ENCODE measurements at regions not wholly inside any gene's neighbourhood (a gene's known extent, or its start where the extent isn't known, plus 50 kb on each side); places are given as distances from the start of the nearest gene placed in this dataset.

DNA sequence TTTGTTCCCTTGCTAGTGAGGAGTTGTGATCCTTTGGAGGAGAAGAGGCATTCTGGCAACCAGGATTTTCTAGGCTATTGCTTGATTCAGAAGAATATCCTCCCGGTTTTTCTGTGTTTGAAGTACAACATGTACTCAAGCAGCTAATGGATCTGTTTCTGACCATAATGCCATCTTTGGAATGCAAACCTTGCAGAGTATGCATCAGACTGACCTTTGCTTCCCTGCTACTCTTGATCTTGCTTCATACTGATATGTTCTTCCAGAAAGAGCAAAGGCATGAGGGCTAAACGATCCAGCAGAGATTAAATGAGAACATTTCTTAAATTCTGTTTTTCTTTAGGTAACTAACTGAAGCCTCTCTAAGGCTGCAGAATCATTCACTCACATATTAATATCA is 265.4 kb upstream of the SLC7A11 start:
- H3K4me3 ChIP-seq (ENCODE audit: low read depth, low read length), result no peak overlapping the region
- no peak for DNase-seq (ENCODE audit: low read depth)
- no peak for TF ChIP-seq MYC (IDR thresholded peaks at IDR 0.05; ENCODE audit: low read depth, low read length)
- TF ChIP-seq, protein P1, sequence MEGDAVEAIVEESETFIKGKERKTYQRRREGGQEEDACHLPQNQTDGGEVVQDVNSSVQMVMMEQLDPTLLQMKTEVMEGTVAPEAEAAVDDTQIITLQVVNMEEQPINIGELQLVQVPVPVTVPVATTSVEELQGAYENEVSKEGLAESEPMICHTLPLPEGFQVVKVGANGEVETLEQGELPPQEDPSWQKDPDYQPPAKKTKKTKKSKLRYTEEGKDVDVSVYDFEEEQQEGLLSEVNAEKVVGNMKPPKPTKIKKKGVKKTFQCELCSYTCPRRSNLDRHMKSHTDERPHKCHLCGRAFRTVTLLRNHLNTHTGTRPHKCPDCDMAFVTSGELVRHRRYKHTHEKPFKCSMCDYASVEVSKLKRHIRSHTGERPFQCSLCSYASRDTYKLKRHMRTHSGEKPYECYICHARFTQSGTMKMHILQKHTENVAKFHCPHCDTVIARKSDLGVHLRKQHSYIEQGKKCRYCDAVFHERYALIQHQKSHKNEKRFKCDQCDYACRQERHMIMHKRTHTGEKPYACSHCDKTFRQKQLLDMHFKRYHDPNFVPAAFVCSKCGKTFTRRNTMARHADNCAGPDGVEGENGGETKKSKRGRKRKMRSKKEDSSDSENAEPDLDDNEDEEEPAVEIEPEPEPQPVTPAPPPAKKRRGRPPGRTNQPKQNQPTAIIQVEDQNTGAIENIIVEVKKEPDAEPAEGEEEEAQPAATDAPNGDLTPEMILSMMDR (IDR thresholded peaks at IDR 0.05; ENCODE audit: low read depth, low read length), result no peak

DNA sequence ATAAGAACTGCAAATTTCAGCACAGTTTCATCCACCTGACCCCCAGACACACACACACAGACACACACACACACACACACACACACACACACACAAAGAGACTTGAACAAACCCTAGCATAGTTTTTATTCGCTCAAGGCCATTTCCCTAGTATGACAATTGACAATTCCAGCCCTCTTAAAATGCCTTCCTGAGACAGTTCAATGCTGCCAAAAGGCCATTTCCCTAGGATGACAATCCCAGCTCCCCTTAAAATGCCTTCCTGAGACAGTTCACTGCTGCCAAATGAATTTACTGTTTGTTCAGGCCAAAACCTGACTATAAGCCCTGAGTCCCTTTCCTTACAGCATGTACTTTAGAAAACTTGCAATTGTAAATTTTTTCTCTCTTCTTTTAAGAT is 259.5 kb upstream of the SLC7A11 start:
- H3K4me3 ChIP-seq (ENCODE audit: low read depth, low read length), result no peak overlapping the region
- TF ChIP-seq, protein P2, sequence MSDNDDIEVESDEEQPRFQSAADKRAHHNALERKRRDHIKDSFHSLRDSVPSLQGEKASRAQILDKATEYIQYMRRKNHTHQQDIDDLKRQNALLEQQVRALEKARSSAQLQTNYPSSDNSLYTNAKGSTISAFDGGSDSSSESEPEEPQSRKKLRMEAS (IDR thresholded peaks at IDR 0.05; ENCODE audit: low read depth, low read length), result no peak
- TF ChIP-seq MYC (IDR thresholded peaks at IDR 0.05; ENCODE audit: low read depth, low read length) (no peak), POLR2A (IDR thresholded peaks at IDR 0.05; ENCODE audit: extremely low read depth, insufficient read length) (no peak)
- TF ChIP-seq, protein P1 (IDR thresholded peaks at IDR 0.05; ENCODE audit: low read depth, low read length), result no peak
- DNase-seq (ENCODE audit: low read depth), result no peak

DNA sequence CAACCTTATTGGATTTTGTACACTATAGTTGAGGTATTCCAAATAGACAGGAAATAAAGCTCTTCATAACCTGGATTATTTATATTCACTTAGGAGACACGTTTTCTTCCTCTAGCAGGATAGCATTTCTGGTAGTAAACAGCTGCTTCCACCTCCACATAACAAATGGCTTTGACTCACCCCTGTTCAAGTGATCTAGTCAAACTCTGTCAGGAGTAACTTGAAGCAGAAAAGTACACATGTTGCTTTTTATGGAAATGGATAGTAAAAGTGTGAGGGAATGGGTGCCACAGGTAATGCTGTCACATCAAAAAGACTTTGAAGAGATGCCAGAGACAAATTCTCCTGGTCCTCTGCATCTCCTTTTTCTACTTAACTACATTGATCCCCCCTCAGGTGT is 258.7 kb upstream of the SLC7A11 start:
- no peak for DNase-seq (ENCODE audit: low read depth)
- H3K4me3 ChIP-seq (ENCODE audit: low read depth, low read length), result no peak overlapping the region
- TF ChIP-seq, protein P2 (IDR thresholded peaks at IDR 0.05; ENCODE audit: low read depth, low read length), result no peak
- TF ChIP-seq MYC (IDR thresholded peaks at IDR 0.05; ENCODE audit: low read depth, low read length), result no peak
- no peak for TF ChIP-seq POLR2A (IDR thresholded peaks at IDR 0.05; ENCODE audit: extremely low read depth, insufficient read length)
- TF ChIP-seq, protein P1 (IDR thresholded peaks at IDR 0.05; ENCODE audit: low read depth, low read length), result no peak

DNA sequence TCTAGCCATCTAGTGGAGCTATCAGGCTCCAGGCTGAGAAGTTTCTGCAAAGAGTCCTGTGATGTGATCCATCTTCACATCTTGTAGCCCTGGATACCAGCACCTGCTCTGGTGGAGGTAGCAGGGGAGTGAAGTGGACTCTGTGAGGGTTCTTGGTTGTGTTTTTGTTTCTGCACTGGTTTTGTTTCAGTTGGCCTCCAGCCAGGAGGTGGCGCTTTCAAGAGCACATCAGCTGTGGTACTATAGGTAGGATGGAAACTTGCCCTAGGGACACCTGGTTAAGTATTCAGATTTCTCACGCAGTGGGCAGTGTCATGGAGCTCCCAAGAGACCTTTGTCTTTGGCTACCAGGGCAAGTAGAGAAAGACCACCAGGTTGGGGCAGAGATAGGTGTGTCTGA is 257.5 kb upstream of the SLC7A11 start:
- no peak for DNase-seq (ENCODE audit: low read depth)
- TF ChIP-seq, protein P1 (IDR thresholded peaks at IDR 0.05; ENCODE audit: low read depth, low read length), result no peak
- TF ChIP-seq, protein P2 (IDR thresholded peaks at IDR 0.05; ENCODE audit: low read depth, low read length), result no peak
- no peak for TF ChIP-seq MYC (IDR thresholded peaks at IDR 0.05; ENCODE audit: low read depth, low read length)
- no peak for TF ChIP-seq POLR2A (IDR thresholded peaks at IDR 0.05; ENCODE audit: extremely low read depth, insufficient read length)
- H3K4me3 ChIP-seq (ENCODE audit: low read depth, low read length), result no peak overlapping the region

DNA sequence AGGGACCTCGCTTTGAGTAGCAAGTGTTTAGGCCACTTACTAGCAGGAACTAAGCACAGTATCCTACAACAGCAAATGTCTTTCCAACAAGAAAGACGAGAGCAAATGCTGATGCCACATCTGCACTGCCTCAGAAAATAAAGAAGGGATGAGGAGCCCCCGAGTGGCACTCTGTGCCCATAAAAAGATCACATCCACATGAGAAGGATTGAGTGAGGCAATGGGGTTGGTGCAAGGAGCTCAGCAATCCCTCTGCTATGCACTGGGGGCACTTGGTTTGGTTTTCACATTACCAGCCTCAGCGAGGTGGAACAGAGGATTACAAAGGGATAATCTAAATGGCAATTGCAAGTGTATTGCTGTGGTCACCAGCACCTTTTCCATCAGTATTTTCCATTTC is 252.8 kb upstream of the SLC7A11 start:
- peak; percentile 82 for DNase-seq (ENCODE audit: low read depth)
- no peak for TF ChIP-seq POLR2A (IDR thresholded peaks at IDR 0.05; ENCODE audit: extremely low read depth, insufficient read length)
- TF ChIP-seq, protein P1 (IDR thresholded peaks at IDR 0.05; ENCODE audit: low read depth, low read length), result peak; percentile 50
- H3K4me3 ChIP-seq (ENCODE audit: low read depth, low read length), result no peak overlapping the region

DNA sequence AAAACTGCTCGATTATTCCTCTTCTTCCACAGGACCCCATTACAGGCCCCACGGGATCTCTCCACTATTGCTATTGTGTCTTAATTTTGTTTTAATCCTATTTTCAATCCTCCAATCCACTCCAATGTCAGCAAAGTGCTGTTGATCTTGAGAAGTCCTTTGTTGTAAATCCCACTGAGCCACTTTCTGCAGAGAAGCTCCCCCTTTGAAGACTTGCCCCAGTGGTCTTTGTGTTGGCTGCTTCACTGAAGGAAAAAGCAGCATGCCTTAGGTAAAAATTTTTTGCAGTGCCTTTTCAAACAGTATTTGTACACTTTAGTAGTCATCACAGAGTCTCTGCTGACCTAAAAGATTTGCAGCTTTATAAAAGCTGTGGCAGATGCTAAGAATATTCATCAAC is 252.0 kb upstream of the SLC7A11 start:
- no peak overlapping the region for H3K4me3 ChIP-seq (ENCODE audit: low read depth, low read length)
- DNase-seq (ENCODE audit: low read depth), result no peak
- TF ChIP-seq MYC (IDR thresholded peaks at IDR 0.05; ENCODE audit: low read depth, low read length), result no peak

DNA sequence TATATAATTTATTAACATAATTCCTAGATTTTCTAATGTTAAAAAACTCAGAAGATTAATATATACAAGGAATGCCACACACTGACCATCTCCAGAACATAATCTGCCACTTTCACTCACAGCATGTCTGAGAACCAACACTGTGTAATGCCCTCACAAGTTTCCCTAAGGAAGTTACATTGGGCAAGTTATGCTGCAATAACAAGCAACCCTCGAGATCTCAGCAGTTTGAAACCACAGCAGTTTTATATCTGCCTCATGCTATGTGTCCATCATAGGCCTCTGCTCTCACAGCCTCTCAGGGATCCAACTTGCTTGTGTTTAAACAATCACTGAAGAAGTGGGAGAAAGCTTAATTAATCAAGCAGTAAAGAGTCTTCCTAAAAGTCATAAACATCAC is 250.0 kb upstream of the SLC7A11 start:
- no peak overlapping the region for H3K4me3 ChIP-seq (ENCODE audit: low read depth, low read length)
- TF ChIP-seq POLR2A (IDR thresholded peaks at IDR 0.05; ENCODE audit: extremely low read depth, insufficient read length) (no peak), MYC (IDR thresholded peaks at IDR 0.05; ENCODE audit: low read depth, low read length) (no peak)
- TF ChIP-seq, protein P2 (IDR thresholded peaks at IDR 0.05; ENCODE audit: low read depth, low read length), result no peak
- TF ChIP-seq, protein P1 (IDR thresholded peaks at IDR 0.05; ENCODE audit: low read depth, low read length), result no peak
- peak; percentile 4 for DNase-seq (ENCODE audit: low read depth)
